ENCODE measurements at regions not wholly inside any gene's neighbourhood (a gene's known extent, or its start where the extent isn't known, plus 50 kb on each side); places are given as distances from the start of the nearest gene placed in this dataset.
A peak's percentile ranks its signal among the peaks of the same experiment; 100 is the strongest.

DNA sequence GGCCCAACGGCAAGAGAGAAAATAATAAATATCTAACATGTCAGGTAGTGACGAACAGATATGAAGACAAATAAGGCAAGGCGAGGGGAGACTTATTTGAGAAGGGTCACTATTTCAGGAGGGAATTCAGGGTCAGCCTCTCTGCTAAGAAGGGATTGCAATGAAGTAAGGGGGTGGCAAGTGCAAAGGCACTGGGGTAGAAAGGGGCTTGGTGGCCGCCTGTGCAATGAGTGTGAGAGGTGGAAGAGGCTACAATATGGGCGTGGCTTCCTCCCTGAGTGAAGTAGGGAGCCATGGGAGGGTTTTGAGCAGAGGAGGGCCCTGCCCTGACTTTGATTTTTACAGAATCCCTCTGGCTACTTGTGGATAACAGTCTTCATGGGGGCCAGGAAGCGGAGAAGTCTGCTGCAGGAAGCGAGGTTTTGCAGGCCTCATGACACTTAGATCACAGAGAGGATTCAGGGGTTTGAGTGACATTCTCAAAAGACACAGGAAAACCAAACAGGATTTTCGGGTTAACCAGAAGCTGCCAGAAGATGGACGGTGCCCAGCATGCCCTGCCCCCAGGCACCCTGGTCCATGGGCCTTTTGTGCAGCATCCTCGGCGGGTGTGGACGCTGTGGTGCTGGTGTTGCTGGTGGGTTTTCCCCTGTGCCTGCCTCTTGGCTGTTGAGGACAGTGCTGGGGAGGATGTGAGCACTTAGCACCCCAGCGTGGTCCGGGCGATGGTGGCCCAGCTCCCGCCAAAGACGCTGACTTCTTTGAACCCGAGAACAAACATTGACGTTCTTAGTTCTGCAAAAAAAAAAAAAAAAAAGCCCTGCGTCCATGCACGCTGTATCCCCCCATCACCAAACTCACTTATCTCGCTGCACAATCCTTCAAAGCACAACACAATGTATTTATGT is 124.2 kb upstream of the PTPN1 start:
- Histone ChIP-seq H3K27me3 (no peaks in the 10 kb centered on the region), H3K36me3 (no peaks in the 10 kb centered on the region), H3K27ac (no peak overlapping the region), H3K4me1 (peaks cover 19 to 25% of the 10 kb centered on the region in 2 donors), H3K9me3 (no peaks in the 10 kb centered on the region), H3K4me3 (no peak overlapping the region)
- ATAC-seq = no peak
- TF ChIP-seq POLR2A (IDR thresholded peaks at IDR 0.05) = no peak
- TF ChIP-seq, protein P1, sequence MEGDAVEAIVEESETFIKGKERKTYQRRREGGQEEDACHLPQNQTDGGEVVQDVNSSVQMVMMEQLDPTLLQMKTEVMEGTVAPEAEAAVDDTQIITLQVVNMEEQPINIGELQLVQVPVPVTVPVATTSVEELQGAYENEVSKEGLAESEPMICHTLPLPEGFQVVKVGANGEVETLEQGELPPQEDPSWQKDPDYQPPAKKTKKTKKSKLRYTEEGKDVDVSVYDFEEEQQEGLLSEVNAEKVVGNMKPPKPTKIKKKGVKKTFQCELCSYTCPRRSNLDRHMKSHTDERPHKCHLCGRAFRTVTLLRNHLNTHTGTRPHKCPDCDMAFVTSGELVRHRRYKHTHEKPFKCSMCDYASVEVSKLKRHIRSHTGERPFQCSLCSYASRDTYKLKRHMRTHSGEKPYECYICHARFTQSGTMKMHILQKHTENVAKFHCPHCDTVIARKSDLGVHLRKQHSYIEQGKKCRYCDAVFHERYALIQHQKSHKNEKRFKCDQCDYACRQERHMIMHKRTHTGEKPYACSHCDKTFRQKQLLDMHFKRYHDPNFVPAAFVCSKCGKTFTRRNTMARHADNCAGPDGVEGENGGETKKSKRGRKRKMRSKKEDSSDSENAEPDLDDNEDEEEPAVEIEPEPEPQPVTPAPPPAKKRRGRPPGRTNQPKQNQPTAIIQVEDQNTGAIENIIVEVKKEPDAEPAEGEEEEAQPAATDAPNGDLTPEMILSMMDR (IDR thresholded peaks at IDR 0.05 in 4 of 5, conservative IDR thresholded peaks at IDR 0.05 in 1 of 5) = no peak
- in situ Hi-C loops (cut with MboI; ENCODE audit: low sequenced_read_pairs in 4 of 4) (loop anchor here in 1 of 4 donors (25.0 kb wide), 1 partner anchor 99 kb away; no protein-coding TSS in a partner anchor), intact Hi-C loops (cut with DNase I; ENCODE audit: low total_unique reads) (no loop called here)
- DNase-seq = no peak

DNA sequence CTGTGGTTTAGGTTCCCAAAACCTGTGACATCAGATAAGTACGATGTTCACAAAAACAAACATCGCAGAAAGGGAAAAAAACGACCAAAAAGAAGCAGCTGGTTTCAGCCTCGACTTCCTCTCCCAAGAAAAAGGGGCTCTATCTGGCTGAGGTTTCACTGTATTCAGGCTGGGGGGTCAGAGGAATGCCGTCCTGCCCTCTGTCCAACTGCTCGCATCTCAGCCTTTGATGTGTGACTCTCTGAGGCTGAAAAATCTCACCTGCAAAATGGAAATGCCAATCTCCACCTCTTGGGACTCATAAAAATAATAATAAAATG is 123.6 kb upstream of the PTPN1 start:
- TF ChIP-seq, protein P1 (IDR thresholded peaks at IDR 0.05 in 4 of 5, conservative IDR thresholded peaks at IDR 0.05 in 1 of 5) = no peak
- TF ChIP-seq POLR2A (IDR thresholded peaks at IDR 0.05) = no peak
- Histone ChIP-seq H3K4me1 (peaks cover 19 to 24% of the 10 kb centered on the region in 2 donors), H3K27ac (no peak overlapping the region), H3K9me3 (no peaks in the 10 kb centered on the region), H3K4me3 (no peak overlapping the region), H3K27me3 (no peaks in the 10 kb centered on the region), H3K36me3 (no peaks in the 10 kb centered on the region)
- ATAC-seq (no peak), DNase-seq (no peak)
- in situ Hi-C loops (cut with MboI; ENCODE audit: low sequenced_read_pairs in 4 of 4) = loop anchor here in 1 of 4 donors (25.0 kb wide), 1 partner anchor 99 kb away; no protein-coding TSS in a partner anchor
- intact Hi-C loops (cut with DNase I; ENCODE audit: low total_unique reads) = no loop called here

DNA sequence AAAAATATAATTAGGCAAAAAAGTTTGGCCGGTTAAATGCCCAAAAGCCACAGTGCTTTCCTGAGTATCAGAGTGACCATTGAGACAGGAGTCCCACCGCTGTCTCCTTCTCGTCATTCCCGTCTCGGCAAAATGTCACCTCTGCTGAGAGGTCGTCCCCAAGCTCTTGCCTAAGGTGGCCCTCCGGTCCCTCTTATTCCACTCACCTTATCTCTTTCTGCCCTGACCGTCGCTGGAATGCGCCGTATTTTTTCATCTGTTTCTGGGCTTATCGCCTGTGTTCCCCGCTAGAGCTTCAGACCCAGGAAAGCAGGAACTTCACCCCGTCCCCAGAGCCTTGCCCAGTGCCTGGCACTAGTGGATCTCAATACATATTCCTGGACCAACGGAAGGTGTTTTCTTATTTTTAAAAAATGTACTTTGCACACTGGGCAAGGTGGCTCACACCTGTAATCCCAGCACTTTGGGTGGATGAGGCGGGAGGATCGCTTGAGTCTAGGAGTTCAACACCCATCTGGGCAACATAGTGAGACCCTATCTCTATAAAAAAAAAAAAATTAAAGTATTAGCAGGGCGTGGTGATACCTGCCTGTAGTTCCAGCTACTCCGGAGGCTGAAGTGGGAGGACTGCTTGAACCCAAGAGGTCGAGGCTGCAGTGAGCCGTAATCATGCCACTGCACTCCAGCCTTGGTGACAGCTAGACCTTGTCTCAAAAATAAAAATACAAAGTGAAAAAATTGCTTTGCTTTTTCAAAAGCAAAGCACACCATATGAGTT is 122.8 kb upstream of the PTPN1 start:
- intact Hi-C loops (cut with DNase I; ENCODE audit: low total_unique reads) = no loop called here

DNA sequence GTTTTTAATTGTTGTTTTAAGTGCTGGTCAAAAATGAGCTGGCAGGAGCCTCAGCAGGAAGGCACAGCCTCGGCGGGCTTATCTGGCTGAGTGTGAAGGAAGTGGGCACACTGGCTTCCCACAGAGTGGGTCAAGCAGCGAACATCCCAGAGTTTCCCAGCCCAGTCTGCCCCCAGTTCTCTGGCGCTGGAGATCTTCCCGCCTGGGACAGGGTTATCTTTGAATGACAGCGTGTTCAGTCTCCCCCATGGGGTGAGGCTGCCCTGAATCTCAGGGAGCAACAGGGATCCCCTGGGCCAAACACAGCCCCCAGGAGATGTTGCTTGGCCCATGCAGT is 122.2 kb upstream of the PTPN1 start:
- peak overlapping the region in 1 of 4 donors; percentile 18 for H3K27ac ChIP-seq
- DNase-seq (no peak), ATAC-seq (no peak)
- H3K4me1 ChIP-seq = peaks cover 19 to 20% of the 10 kb centered on the region in 2 donors
- in situ Hi-C loops (cut with MboI; ENCODE audit: low sequenced_read_pairs in 4 of 4) (loop anchor here in 1 of 4 donors (25.0 kb wide), 1 partner anchor 101 kb away; no protein-coding TSS in a partner anchor), intact Hi-C loops (cut with DNase I; ENCODE audit: low total_unique reads) (no loop called here)
- H3K36me3 ChIP-seq = no peaks in the 10 kb centered on the region
- no peak overlapping the region for H3K4me3 ChIP-seq
- no peak for TF ChIP-seq POLR2A (IDR thresholded peaks at IDR 0.05)
- TF ChIP-seq, protein P1 (IDR thresholded peaks at IDR 0.05 in 4 of 5, conservative IDR thresholded peaks at IDR 0.05 in 1 of 5) = no peak
- no peaks in the 10 kb centered on the region for H3K27me3 ChIP-seq
- H3K9me3 ChIP-seq = no peaks in the 10 kb centered on the region

More for the DNA sequence above, 122.8 kb upstream of the PTPN1 start:
- Histone ChIP-seq H3K9me3 (no peaks in the 10 kb centered on the region), H3K4me1 (peaks cover 19 to 20% of the 10 kb centered on the region in 2 donors), H3K27me3 (no peaks in the 10 kb centered on the region), H3K36me3 (no peaks in the 10 kb centered on the region), H3K27ac (no peak overlapping the region), H3K4me3 (no peak overlapping the region)
- TF ChIP-seq POLR2A (IDR thresholded peaks at IDR 0.05) = no peak
- TF ChIP-seq, protein P1 (IDR thresholded peaks at IDR 0.05 in 4 of 5, conservative IDR thresholded peaks at IDR 0.05 in 1 of 5) = no peak
- DNase-seq (no peak), ATAC-seq (no peak)
- in situ Hi-C loops (cut with MboI; ENCODE audit: low sequenced_read_pairs in 4 of 4) = loop anchor here in 1 of 4 donors (25.0 kb wide), 1 partner anchor 100 kb away; no protein-coding TSS in a partner anchor

Measured in gastrocnemius medialis (tissue), 4 donors.